GM23338 (cell line): ENCODE measurements at regions not wholly inside any gene's neighbourhood (a gene's known extent, or its start where the extent isn't known, plus 50 kb on each side); places are given as distances from the start of the nearest gene placed in this dataset.

ENCODE experiments used
- CTCF ChIP-seq, 2 experiments: fragments of 200-600 bp in 1 of 2; sonication (generic) in 1 of 2; conservative IDR thresholded peaks; 2 replicates each; pipeline versions ENCODE4 v1.5.1 to v1.6.1; 2016 to 2017; ENCODE audit warnings: antibody characterized with exemption in 2 of 2, low read depth in 2 of 2, mild to moderate bottlenecking in 2 of 2, moderate library complexity in 1 of 2
- EZH2phosphoT487 ChIP-seq: fragments of 200-600 bp; sonication (generic); IDR thresholded peaks from one replicate; pipeline ENCODE4 v1.8.1; 2018; ENCODE audit warnings: antibody characterized with exemption; ENCODE audit not compliant: unreplicated experiment
- POLR2AphosphoS5 ChIP-seq: IDR thresholded peaks from 2 replicates; pipeline ENCODE4 v1.6.1; 2016; ENCODE audit warnings: antibody characterized with exemption, low read depth

GRCh38 chr12:77228376-77228775, 163.0 kb upstream of the E2F7 start:
- TF ChIP-seq POLR2AphosphoS5 (no peak), CTCF (conservative IDR thresholded peaks at IDR 0.05; ENCODE audit: low read depth in 2 of 2) (no peak), EZH2phosphoT487 (no peak)
